ENCODE measurements at regions not wholly inside any gene's neighbourhood (a gene's known extent, or its start where the extent isn't known, plus 50 kb on each side); places are given as distances from the start of the nearest gene placed in this dataset.

GRCh38 chr2:128768041-128768440, 449.4 kb upstream of the HS6ST1 start:
- TF ChIP-seq CTCF (IDR thresholded peaks at IDR 0.05) (no peak), POLR2A (IDR thresholded peaks at IDR 0.05) (no peak)

Measured in right lobe of liver (tissue), 4 donors.